ENCODE measurements at regions not wholly inside any gene's neighbourhood (a gene's known extent, or its start where the extent isn't known, plus 50 kb on each side); places are given as distances from the start of the nearest gene placed in this dataset.
"Not testable (repeated sequence)": the region's sequence is repeated elsewhere in the genome, so short reads cannot be mapped to it uniquely, and the experiment has no call there.

DNA sequence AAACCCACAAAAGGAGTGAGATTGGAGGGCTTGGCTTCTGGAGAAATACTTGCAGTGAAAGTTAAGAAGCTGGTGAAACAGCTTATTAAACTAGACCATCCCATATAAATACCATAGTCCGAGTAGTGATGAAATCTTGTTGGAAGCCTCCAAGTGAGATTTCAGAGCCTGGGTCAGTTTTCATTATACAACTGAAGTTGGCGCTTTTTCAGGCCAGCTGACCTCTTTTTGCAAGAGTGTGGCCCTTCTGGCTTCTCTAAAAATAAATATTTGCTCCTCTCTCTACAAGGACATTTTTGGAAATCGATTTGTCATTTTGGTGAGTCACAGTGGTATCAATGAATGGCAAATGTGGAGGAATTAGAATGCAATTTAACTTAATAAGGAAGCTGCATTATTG, 51.2 kb upstream of the THRB start:
- Mint-ChIP-seq H3K4me1 (peaks cover 0 to 6% (median 2%) of the 10 kb centered on the region in 3 donors), H3K4me3 (no peak overlapping the region), H3K27me3 (no peaks in the 10 kb centered on the region), H3K27ac (no peak overlapping the region), H3K9me3 (no peaks in the 10 kb centered on the region), H3K36me3 (no peaks in the 10 kb centered on the region)
- no peak for DNase-seq
- no peak for ATAC-seq (ENCODE audit: low read depth in 2 of 2)

GRCh38 chr3:24548278-24548677, 53.6 kb upstream of the THRB start:
- H3K4me1 Mint-ChIP-seq: peaks cover 0 to 2% (median 0%) of the 10 kb centered on the region in 3 donors
- H3K4me3 Mint-ChIP-seq: no peak overlapping the region
- no peak for DNase-seq
- H3K36me3 Mint-ChIP-seq: peaks cover 0 to 5% of the 10 kb centered on the region in 2 donors
- peaks cover 0 to 8% (median 0%) of the 10 kb centered on the region in 3 donors for H3K27me3 Mint-ChIP-seq
- no peak for ATAC-seq (ENCODE audit: low read depth in 2 of 2)
- H3K27ac Mint-ChIP-seq: no peak overlapping the region
- no peaks in the 10 kb centered on the region for H3K9me3 Mint-ChIP-seq

- peaks cover 0 to 5% of the 10 kb centered on the region in 2 donors for H3K36me3 Mint-ChIP-seq
- H3K4me1 Mint-ChIP-seq: peaks cover 0 to 2% (median 0%) of the 10 kb centered on the region in 3 donors
- H3K9me3 Mint-ChIP-seq: no peaks in the 10 kb centered on the region
- DNase-seq (no peak), ATAC-seq (ENCODE audit: low read depth in 2 of 2) (no peak)
- no peak overlapping the region for H3K27ac Mint-ChIP-seq
- H3K4me3 Mint-ChIP-seq: no peak overlapping the region
- H3K27me3 Mint-ChIP-seq: peaks cover 0 to 8% (median 0%) of the 10 kb centered on the region in 3 donors
Observed at GRCh38 chr3:24550588-24550987, 55.9 kb upstream of the THRB start.

- ATAC-seq (ENCODE audit: low read depth in 2 of 2): no peak
- peaks cover 0 to 8% (median 0%) of the 10 kb centered on the region in 3 donors for H3K27me3 Mint-ChIP-seq
- DNase-seq: no peak
- H3K4me1 Mint-ChIP-seq: peaks cover 0 to 2% (median 0%) of the 10 kb centered on the region in 3 donors
- peaks cover 0 to 5% of the 10 kb centered on the region in 2 donors for H3K36me3 Mint-ChIP-seq
- no peak overlapping the region for H3K4me3 Mint-ChIP-seq
- H3K27ac Mint-ChIP-seq: no peak overlapping the region
- no peaks in the 10 kb centered on the region for H3K9me3 Mint-ChIP-seq
Observed at GRCh38 chr3:24551626-24552025, 57.0 kb upstream of the THRB start.

DNA sequence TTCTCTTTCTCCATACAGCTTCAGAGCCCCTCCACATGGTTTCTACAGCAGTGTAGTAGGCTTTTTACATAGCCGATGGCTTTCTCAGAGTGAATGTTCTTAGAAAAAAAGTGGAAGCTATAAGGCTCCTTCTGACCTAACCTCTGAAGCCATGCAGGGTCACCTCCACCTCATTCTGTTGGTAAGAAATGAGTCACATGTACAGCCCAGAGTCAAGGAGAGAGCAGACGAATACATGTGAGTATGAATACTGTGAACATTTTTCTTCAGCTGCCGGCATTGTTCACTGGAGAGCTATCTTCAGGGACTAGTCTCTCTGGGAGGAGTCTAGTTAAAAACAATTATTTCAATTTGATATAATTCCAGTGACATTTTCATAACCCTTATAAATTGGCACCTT, 68.2 kb upstream of the THRB start:
- ATAC-seq (ENCODE audit: low read depth in 2 of 2): no peak
- no peaks in the 10 kb centered on the region for H3K36me3 Mint-ChIP-seq
- H3K27ac Mint-ChIP-seq: no peak overlapping the region

DNA sequence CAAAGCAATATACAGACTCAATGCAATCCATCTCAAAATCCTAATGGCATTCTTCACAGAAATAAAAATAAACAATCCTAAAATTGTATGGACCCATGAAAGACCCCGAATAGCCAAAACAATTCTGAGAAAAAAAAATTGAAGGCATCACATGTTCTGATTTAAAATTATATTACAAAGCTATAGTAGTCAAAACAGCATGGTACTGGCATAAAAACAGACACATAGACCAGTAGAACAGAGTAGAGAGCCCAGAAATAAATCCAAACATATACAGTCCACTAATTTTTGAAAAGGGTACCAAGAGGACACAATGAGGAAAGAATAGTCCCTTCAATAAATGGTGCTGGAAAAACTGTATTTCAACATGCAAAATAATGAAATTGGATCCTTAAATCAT, 70.4 kb upstream of the THRB start:
- no peaks in the 10 kb centered on the region for H3K36me3 Mint-ChIP-seq
- ATAC-seq (ENCODE audit: low read depth in 2 of 2) (no peak), DNase-seq (no peak)
- peaks cover 0 to 17% (median 16%) of the 10 kb centered on the region in 3 donors for H3K27me3 Mint-ChIP-seq
- H3K4me3 Mint-ChIP-seq: no peak overlapping the region
- peaks cover 0 to 4% (median 0%) of the 10 kb centered on the region in 7 donors for H3K9me3 Mint-ChIP-seq
- H3K4me1 Mint-ChIP-seq: no peaks in the 10 kb centered on the region
- H3K27ac Mint-ChIP-seq: no peak overlapping the region

More for the DNA sequence above, 68.2 kb upstream of the THRB start:
- H3K27me3 Mint-ChIP-seq: peaks cover 0 to 13% (median 12%) of the 10 kb centered on the region in 3 donors
- peaks cover 0 to 3% (median 0%) of the 10 kb centered on the region in 7 donors for H3K9me3 Mint-ChIP-seq
- H3K4me3 Mint-ChIP-seq: no peak overlapping the region
- no peak for DNase-seq
- H3K4me1 Mint-ChIP-seq: no peaks in the 10 kb centered on the region

GRCh38 chr3:24565656-24566055, 71.0 kb upstream of the THRB start:
- H3K27ac Mint-ChIP-seq: no peak overlapping the region
- no peak for DNase-seq
- H3K4me3 Mint-ChIP-seq: no peak overlapping the region
- no peak for ATAC-seq (ENCODE audit: low read depth in 2 of 2)
- H3K4me1 Mint-ChIP-seq: no peaks in the 10 kb centered on the region
- peaks cover 0 to 17% (median 16%) of the 10 kb centered on the region in 3 donors for H3K27me3 Mint-ChIP-seq
- peaks cover 0 to 4% (median 0%) of the 10 kb centered on the region in 7 donors for H3K9me3 Mint-ChIP-seq
- no peaks in the 10 kb centered on the region for H3K36me3 Mint-ChIP-seq

DNA sequence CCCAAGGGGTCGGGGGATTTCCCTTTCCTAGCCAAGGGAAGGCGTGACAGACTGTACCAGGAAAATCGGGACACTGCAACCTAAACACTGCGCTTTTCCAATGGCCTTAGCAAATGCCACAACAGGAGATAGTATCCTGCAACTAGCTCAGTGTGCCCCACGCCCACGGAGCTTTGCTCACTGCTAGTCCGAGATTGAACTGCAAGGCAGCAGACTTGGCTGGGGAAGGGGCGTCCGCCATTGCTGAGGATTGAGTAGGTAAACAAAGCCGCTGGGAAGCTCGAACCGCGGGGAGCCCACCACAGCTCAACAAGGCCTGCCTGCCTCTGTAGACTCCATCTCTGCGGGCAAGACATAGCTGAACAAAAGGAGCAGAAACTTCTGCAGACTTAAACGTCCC, 72.3 kb upstream of the THRB start:
- H3K9me3 Mint-ChIP-seq: peaks cover 0 to 6% (median 4%) of the 10 kb centered on the region in 7 donors
- no peaks in the 10 kb centered on the region for H3K36me3 Mint-ChIP-seq
- H3K4me3 Mint-ChIP-seq: no peak overlapping the region
- peaks cover 0 to 17% (median 16%) of the 10 kb centered on the region in 3 donors for H3K27me3 Mint-ChIP-seq
- no peak overlapping the region for H3K27ac Mint-ChIP-seq
- H3K4me1 Mint-ChIP-seq: no peaks in the 10 kb centered on the region
- ATAC-seq (ENCODE audit: low read depth in 2 of 2) (no peak), DNase-seq (no peak)

- not testable (repeated sequence) for H3K4me3 Mint-ChIP-seq; H3K27ac Mint-ChIP-seq; H3K9me3 Mint-ChIP-seq; H3K27me3 Mint-ChIP-seq; H3K36me3 Mint-ChIP-seq; DNase-seq; H3K4me1 Mint-ChIP-seq; ATAC-seq (ENCODE audit: low read depth in 2 of 2)
Observed at GRCh38 chr3:24572409-24572808, 77.8 kb upstream of the THRB start.

DNA sequence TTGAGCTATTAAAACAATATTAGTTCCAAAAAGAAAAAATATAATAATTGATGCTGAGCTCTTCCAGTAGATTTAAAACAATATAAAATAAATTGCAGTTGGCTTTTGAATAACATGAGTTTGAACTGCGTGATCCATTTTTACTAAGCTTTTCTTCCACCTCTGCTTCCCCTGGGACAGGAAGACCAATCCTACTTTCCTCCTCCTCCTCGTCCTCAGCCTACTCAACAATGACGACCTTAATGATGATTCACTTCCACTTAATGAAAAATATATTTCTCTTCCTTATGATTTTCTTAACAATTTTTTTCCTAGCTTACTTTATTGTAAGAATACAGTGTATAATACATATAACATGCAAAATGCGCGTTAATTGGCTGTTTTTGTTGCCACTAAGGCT, 78.9 kb upstream of the THRB start:
- DNase-seq (no peak), ATAC-seq (ENCODE audit: low read depth in 2 of 2) (no peak)
- Mint-ChIP-seq H3K4me3 (peak overlapping the region in 1 of 8 donors; percentile 38), H3K27me3 (peaks cover 0 to 4% (median 0%) of the 10 kb centered on the region in 3 donors), H3K4me1 (no peaks in the 10 kb centered on the region), H3K36me3 (no peaks in the 10 kb centered on the region), H3K27ac (peak overlapping the region in 2 of 6 donors; percentile 24 to 37), H3K9me3 (peaks cover 0 to 9% (median 5%) of the 10 kb centered on the region in 7 donors)

DNA sequence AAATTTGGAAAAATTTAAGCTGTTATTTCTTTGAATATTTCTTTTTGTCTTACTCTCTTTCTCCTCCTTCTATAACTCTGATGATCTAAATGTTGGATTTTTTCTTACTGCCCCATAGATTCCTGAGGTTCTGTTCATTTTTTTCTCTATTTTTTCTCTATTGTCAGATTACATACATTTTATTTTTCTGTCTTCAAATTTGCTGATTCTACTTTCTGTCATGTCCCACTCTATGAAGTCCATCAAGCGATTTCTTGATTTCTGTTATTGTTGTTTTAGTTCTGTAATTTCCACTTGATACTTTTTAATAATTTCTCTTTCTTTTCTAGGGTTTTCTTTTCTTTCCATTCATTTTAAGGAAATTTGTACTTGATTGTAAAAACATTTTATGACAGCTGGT, 83.7 kb upstream of the THRB start:
- H3K27ac Mint-ChIP-seq: no peak overlapping the region
- ATAC-seq (ENCODE audit: low read depth in 2 of 2) (no peak), DNase-seq (no peak)
- no peaks in the 10 kb centered on the region for H3K4me1 Mint-ChIP-seq
- no peaks in the 10 kb centered on the region for H3K9me3 Mint-ChIP-seq
- no peaks in the 10 kb centered on the region for H3K27me3 Mint-ChIP-seq
- no peak overlapping the region for H3K4me3 Mint-ChIP-seq
- H3K36me3 Mint-ChIP-seq: no peaks in the 10 kb centered on the region

DNA sequence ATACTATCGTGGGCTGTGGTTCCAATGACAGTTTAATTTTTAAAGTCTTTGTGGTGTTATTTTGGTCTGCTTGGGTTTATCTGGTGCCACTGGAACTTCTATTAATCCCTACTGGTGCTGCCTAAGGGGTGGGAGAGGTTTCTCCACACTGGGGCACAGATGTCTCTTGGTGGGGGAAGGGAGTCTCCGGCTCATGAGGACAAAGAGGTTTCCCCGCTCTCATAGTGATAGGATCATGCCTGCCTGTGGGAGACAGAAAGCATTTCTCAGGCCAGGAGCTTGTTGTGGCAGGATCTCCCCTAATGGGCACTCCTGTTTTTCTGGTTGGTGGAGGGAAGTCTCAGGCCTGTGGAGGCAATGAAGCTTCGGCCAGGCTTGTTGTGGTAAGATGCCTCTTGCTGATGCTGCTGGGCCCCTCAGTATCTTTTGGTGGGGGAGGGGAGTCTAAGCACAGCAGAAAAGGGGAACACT, 84.3 kb upstream of the THRB start:
- Mint-ChIP-seq H3K9me3 (no peaks in the 10 kb centered on the region), H3K27ac (peak overlapping the region in 1 of 6 donors; percentile 33), H3K4me1 (no peaks in the 10 kb centered on the region), H3K36me3 (no peaks in the 10 kb centered on the region), H3K27me3 (no peaks in the 10 kb centered on the region), H3K4me3 (no peak overlapping the region)
- ATAC-seq (ENCODE audit: low read depth in 2 of 2) (no peak), DNase-seq (no peak)

GRCh38 chr3:24582431-24583403, 88.1 kb upstream of the THRB start:
- no peaks in the 10 kb centered on the region for H3K4me1 Mint-ChIP-seq
- no peaks in the 10 kb centered on the region for H3K9me3 Mint-ChIP-seq
- DNase-seq (no peak), ATAC-seq (ENCODE audit: low read depth in 2 of 2) (no peak)
- no peaks in the 10 kb centered on the region for H3K36me3 Mint-ChIP-seq
- peaks cover 0 to 9% (median 8%) of the 10 kb centered on the region in 3 donors for H3K27me3 Mint-ChIP-seq
- H3K4me3 Mint-ChIP-seq: no peak overlapping the region
- no peak overlapping the region for H3K27ac Mint-ChIP-seq

- H3K27ac Mint-ChIP-seq: no peak overlapping the region
- DNase-seq (no peak), ATAC-seq (ENCODE audit: low read depth in 2 of 2) (no peak)
- H3K27me3 Mint-ChIP-seq: peaks cover 15 to 36% (median 17%) of the 10 kb centered on the region in 3 donors
- H3K9me3 Mint-ChIP-seq: no peaks in the 10 kb centered on the region
- no peak overlapping the region for H3K4me3 Mint-ChIP-seq
- no peaks in the 10 kb centered on the region for H3K36me3 Mint-ChIP-seq
- peaks cover 2 to 13% (median 6%) of the 10 kb centered on the region in 3 donors for H3K4me1 Mint-ChIP-seq
Observed at GRCh38 chr3:24586920-24587319, 92.3 kb upstream of the THRB start.
